WTC11 (cell line): ENCODE measurements at regions not wholly inside any gene's neighbourhood (a gene's known extent, or its start where the extent isn't known, plus 50 kb on each side); places are given as distances from the start of the nearest gene placed in this dataset.

Source experiments
- ATAC-seq: fragments of 200-7000 bp; cut with Tn5 transposase; 2 replicates; pipeline ENCODE4 v1.10.0; 2021; ENCODE audit warnings: mild to moderate bottlenecking, moderate library complexity
- CTCF ChIA-PET: fragments of 300-600 bp; sonication (Branson Sonifier 250); formaldehyde crosslinking; loops from one replicate; lab custom pipeline; 2021; ENCODE audit warnings: antibody characterized with exemption; lab: Charles Lee
- POLR2A ChIA-PET: fragments of 350-600 bp; sonication (Branson Sonifier 250); formaldehyde crosslinking; loops from one replicate; lab custom pipeline; 2021; ENCODE audit warnings: antibody characterized with exemption; lab: Charles Lee
- DNase-seq: peaks from one replicate; pipeline ENCODE4 v3.0.0; 2021; ENCODE audit warnings: low spot score
- H3K27ac Mint-ChIP-seq: 2 replicates; pipeline ENCODE4 v1.8.0; 2021; ENCODE audit warnings: mixed read lengths
- H3K27me3 Mint-ChIP-seq: 2 replicates; pipeline ENCODE4 v1.8.0; 2021; ENCODE audit warnings: low read depth, mild to moderate bottlenecking, moderate library complexity, mixed read lengths
- H3K36me3 Mint-ChIP-seq: 2 replicates; pipeline ENCODE4 v1.8.0; 2021; ENCODE audit warnings: mixed read lengths
- H3K4me1 Mint-ChIP-seq: 2 replicates; pipeline ENCODE4 v1.8.0; 2022; ENCODE audit warnings: mixed read lengths
- H3K4me3 Mint-ChIP-seq: 2 replicates; pipeline ENCODE4 v1.8.0; 2021; ENCODE audit warnings: mild to moderate bottlenecking, moderate library complexity, mixed read lengths
- H3K9me3 Mint-ChIP-seq: 2 replicates; pipeline ENCODE4 v1.8.0; 2021; ENCODE audit warnings: mixed read lengths
- AFF4 ChIP-seq: sonication (generic); formaldehyde crosslinking; IDR thresholded peaks from 2 replicates; pipeline ENCODE4 v1.8.1; 2023; ENCODE audit warnings: mild to moderate bottlenecking, missing genetic modification reagents, borderline replicate concordance
- CBFB ChIP-seq: sonication (generic); formaldehyde crosslinking; IDR thresholded peaks from 2 replicates; pipeline ENCODE4 v1.8.1; 2022; ENCODE audit warnings: mild to moderate bottlenecking, low read depth, missing genetic modification reagents
- CREM ChIP-seq: sonication (generic); formaldehyde crosslinking; IDR thresholded peaks from 2 replicates; pipeline ENCODE4 v1.8.1; 2022; ENCODE audit warnings: mild to moderate bottlenecking, missing genetic modification reagents, moderate library complexity
- E2F5 ChIP-seq: sonication (generic); formaldehyde crosslinking; IDR thresholded peaks from 2 replicates; pipeline ENCODE4 v1.8.1; 2022; ENCODE audit warnings: mild to moderate bottlenecking, moderate library complexity, missing genetic modification reagents
- ELF4 ChIP-seq: sonication (generic); formaldehyde crosslinking; IDR thresholded peaks from 2 replicates; pipeline ENCODE4 v1.8.1; 2022; ENCODE audit warnings: low read depth, mild to moderate bottlenecking, moderate library complexity, missing genetic modification reagents
- GABPB1 ChIP-seq: sonication (generic); formaldehyde crosslinking; IDR thresholded peaks from 2 replicates; pipeline ENCODE4 v1.8.1; 2023; ENCODE audit warnings: mild to moderate bottlenecking, missing genetic modification reagents
- MAX ChIP-seq: sonication (generic); formaldehyde crosslinking; IDR thresholded peaks from 2 replicates; pipeline ENCODE4 v1.8.0; 2022; ENCODE audit warnings: mild to moderate bottlenecking, missing genetic modification reagents
- MLX ChIP-seq: sonication (generic); formaldehyde crosslinking; IDR thresholded peaks from 2 replicates; pipeline ENCODE4 v1.8.1; 2023; ENCODE audit warnings: mild to moderate bottlenecking, missing genetic modification reagents, moderate library complexity
- MXD4 ChIP-seq: fragments of 250-450 bp; sonication (Bioruptor Pico); IDR thresholded peaks from 2 replicates; pipeline ENCODE4 v1.8.0; 2021; ENCODE audit warnings: mild to moderate bottlenecking, moderate library complexity, borderline replicate concordance
- MYBL2 ChIP-seq: sonication (generic); formaldehyde crosslinking; IDR thresholded peaks from 2 replicates; pipeline ENCODE4 v1.8.1; 2023; ENCODE audit warnings: mild to moderate bottlenecking, moderate library complexity, missing genetic modification reagents
- PRDM15 ChIP-seq: sonication (generic); formaldehyde crosslinking; IDR thresholded peaks from 2 replicates; pipeline ENCODE4 v1.8.0; 2022; ENCODE audit warnings: missing genetic modification reagents
- TCF7 ChIP-seq: sonication (generic); formaldehyde crosslinking; IDR thresholded peaks from 2 replicates; pipeline ENCODE4 v1.8.0; 2022; ENCODE audit warnings: mild to moderate bottlenecking, low read depth, missing genetic modification reagents, moderate library complexity
- ZBTB21 ChIP-seq: sonication (generic); formaldehyde crosslinking; IDR thresholded peaks from 2 replicates; pipeline ENCODE4 v1.8.1; 2023; ENCODE audit warnings: mild to moderate bottlenecking, missing genetic modification reagents, borderline replicate concordance
- ZNF317 ChIP-seq: sonication (generic); formaldehyde crosslinking; IDR thresholded peaks from 2 replicates; pipeline ENCODE4 v1.8.1; 2023; ENCODE audit warnings: low read depth, mild to moderate bottlenecking, moderate library complexity, missing genetic modification reagents, borderline replicate concordance
- ZNF532 ChIP-seq: fragments of 250-450 bp; sonication (Bioruptor Pico); IDR thresholded peaks from 2 replicates; pipeline ENCODE4 v1.9.0; 2021; ENCODE audit warnings: mild to moderate bottlenecking, borderline replicate concordance

GRCh38 chr3:6039971-6040370 is 820.9 kb upstream of the GRM7 start:
- H3K4me3 Mint-ChIP-seq: no peak overlapping the region
- no peak for DNase-seq
- H3K36me3 Mint-ChIP-seq: peaks cover 48% of the 10 kb centered on the region
- ATAC-seq: no peak
- POLR2A ChIA-PET: no interaction called here
- H3K9me3 Mint-ChIP-seq: peaks cover 72% of the 10 kb centered on the region
- no peaks in the 10 kb centered on the region for H3K4me1 Mint-ChIP-seq
- CTCF ChIA-PET: no interaction called here
- peaks cover 7% of the 10 kb centered on the region for H3K27me3 Mint-ChIP-seq
- TF ChIP-seq AFF4 (no peak), E2F5 (CRISPR knock-in tag) (no peak), MXD4 (CRISPR knock-in tag) (no peak), MLX (no peak), CBFB (CRISPR knock-in tag) (no peak), CREM (CRISPR knock-in tag) (no peak), ZNF317 (CRISPR knock-in tag) (no peak), GABPB1 (no peak), MAX (no peak), MYBL2 (CRISPR knock-in tag) (no peak), ELF4 (CRISPR knock-in tag) (no peak), ZBTB21 (no peak), TCF7 (CRISPR knock-in tag) (no peak), PRDM15 (CRISPR knock-in tag) (no peak), ZNF532 (CRISPR knock-in tag) (no peak)
- no peak overlapping the region for H3K27ac Mint-ChIP-seq
